ENCODE measurements at regions not wholly inside any gene's neighbourhood (a gene's known extent, or its start where the extent isn't known, plus 50 kb on each side); places are given as distances from the start of the nearest gene placed in this dataset.

DNA sequence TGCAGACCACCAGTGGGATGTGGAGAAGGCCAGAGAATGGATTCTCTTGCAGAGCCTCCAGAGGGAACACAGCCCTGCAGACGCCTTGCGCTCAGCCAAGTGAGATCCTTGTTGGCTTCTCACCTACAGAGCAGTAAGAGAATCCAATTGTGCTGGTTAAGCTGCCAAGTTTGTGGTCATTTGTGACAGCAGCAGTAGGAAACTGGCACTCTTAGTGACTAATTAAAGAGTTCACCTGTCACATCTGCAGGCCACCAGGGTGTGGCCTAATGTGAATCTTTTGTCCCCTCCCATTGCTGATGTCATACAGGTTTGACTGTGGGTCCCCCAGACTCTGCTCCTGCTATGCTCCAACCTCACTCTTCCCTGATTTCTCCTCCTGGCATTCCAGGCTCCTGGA lies 235.9 kb downstream of the TFCP2L1 start:
- no peak for DNase-seq (ENCODE audit: low read depth)
- no peak overlapping the region for H3K4me3 ChIP-seq (ENCODE audit: low read depth, low read length)
- TF ChIP-seq, protein P1, sequence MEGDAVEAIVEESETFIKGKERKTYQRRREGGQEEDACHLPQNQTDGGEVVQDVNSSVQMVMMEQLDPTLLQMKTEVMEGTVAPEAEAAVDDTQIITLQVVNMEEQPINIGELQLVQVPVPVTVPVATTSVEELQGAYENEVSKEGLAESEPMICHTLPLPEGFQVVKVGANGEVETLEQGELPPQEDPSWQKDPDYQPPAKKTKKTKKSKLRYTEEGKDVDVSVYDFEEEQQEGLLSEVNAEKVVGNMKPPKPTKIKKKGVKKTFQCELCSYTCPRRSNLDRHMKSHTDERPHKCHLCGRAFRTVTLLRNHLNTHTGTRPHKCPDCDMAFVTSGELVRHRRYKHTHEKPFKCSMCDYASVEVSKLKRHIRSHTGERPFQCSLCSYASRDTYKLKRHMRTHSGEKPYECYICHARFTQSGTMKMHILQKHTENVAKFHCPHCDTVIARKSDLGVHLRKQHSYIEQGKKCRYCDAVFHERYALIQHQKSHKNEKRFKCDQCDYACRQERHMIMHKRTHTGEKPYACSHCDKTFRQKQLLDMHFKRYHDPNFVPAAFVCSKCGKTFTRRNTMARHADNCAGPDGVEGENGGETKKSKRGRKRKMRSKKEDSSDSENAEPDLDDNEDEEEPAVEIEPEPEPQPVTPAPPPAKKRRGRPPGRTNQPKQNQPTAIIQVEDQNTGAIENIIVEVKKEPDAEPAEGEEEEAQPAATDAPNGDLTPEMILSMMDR (IDR thresholded peaks at IDR 0.05; ENCODE audit: insufficient read depth, low read length, poor library complexity, severe bottlenecking), result no peak
- no peaks in the 10 kb centered on the region for H3K36me3 ChIP-seq (ENCODE audit: control insufficient read depth, insufficient read depth, low read length)
- peaks cover 12% of the 10 kb centered on the region for H3K27me3 ChIP-seq (ENCODE audit: control insufficient read depth, insufficient read depth, low read length)

DNA sequence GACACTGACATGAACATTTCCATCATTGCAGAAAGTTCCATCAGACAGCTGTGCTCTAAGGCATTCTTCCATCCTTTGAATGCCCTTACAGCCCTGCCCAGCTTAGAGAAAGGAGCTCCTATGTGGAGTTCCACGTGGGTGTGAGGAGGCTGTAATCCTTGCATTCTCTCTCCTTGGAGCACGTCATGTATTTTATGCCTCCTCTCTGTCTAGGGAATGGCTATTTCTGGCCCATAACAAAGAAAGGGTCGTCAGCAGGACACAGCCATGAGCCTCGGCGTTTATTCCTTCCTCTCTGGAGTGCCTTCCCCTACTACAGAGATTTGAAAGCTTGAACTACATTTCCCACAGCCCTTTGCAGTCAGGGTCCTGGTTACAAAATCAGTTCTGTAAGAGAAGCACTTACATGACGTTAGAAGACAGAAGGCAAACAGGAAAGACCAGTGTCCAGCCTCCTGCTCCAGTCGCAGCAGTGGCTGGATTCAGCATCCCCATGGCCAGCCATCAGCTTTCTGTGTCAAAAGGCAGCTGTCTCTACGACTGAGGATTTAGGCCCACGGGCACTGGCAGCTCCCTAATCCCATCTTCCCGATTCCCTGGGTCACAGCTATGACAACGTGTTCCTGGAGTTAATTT lies 234.9 kb downstream of the TFCP2L1 start:
- no peak for DNase-seq (ENCODE audit: low read depth)
- TF ChIP-seq, protein P1 (IDR thresholded peaks at IDR 0.05; ENCODE audit: insufficient read depth, low read length, poor library complexity, severe bottlenecking), result no peak
- no peak overlapping the region for H3K4me3 ChIP-seq (ENCODE audit: low read depth, low read length)
- no peaks in the 10 kb centered on the region for H3K36me3 ChIP-seq (ENCODE audit: control insufficient read depth, insufficient read depth, low read length)
- peaks cover 9% of the 10 kb centered on the region for H3K27me3 ChIP-seq (ENCODE audit: control insufficient read depth, insufficient read depth, low read length)

DNA sequence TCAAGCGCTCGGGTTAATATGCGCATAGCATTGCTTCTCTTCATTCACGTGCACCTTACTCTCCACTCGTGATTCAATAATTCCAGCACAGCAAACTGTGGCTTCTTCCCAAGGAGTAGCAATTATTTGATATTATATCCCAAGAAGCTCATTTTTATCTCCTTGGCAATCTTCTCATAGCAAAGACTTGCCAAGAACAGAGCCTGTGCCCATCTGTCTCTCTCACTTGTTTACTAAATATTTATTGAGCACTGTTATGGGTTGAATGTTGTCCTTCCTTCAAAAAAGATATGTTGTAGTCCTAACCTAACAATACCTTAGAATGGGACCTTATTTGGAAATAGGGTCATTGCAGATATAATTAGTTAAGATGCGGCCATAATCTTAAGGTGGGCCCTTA lies 233.7 kb downstream of the TFCP2L1 start:
- H3K27me3 ChIP-seq (ENCODE audit: control insufficient read depth, insufficient read depth, low read length), result peaks cover 3% of the 10 kb centered on the region
- no peak for DNase-seq (ENCODE audit: low read depth)

DNA sequence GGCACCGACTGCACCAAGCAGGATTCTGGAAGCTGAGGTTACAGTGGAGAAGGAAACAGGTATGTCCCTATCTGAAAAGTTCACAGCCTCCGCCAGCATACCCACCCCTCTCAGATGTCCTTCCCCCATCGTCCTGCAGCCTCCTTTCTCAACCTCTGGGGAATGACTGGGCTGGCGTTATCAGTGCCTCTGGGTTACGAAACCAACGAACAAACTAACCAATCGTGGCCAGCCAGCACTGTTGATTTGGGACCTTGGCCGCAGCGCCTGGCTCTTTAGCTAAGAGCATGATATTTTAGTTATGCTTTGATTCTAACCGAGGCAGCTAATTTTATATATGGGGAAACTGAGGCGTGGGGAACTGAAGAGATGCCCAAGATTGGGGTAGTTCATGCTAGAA lies 233.0 kb downstream of the TFCP2L1 start:
- Histone ChIP-seq H3K27me3 (ENCODE audit: control insufficient read depth, insufficient read depth, low read length) (peaks cover 3% of the 10 kb centered on the region), H3K36me3 (ENCODE audit: control insufficient read depth, insufficient read depth, low read length) (no peaks in the 10 kb centered on the region), H3K4me3 (ENCODE audit: low read depth, low read length) (no peak overlapping the region)
- TF ChIP-seq, protein P1 (IDR thresholded peaks at IDR 0.05; ENCODE audit: insufficient read depth, low read length, poor library complexity, severe bottlenecking), result no peak
- DNase-seq (ENCODE audit: low read depth), result no peak

More for the DNA sequence above, 233.7 kb downstream of the TFCP2L1 start:
- TF ChIP-seq, protein P1 (IDR thresholded peaks at IDR 0.05; ENCODE audit: insufficient read depth, low read length, poor library complexity, severe bottlenecking), result no peak
- Histone ChIP-seq H3K4me3 (ENCODE audit: low read depth, low read length) (no peak overlapping the region), H3K36me3 (ENCODE audit: control insufficient read depth, insufficient read depth, low read length) (no peaks in the 10 kb centered on the region)

DNA sequence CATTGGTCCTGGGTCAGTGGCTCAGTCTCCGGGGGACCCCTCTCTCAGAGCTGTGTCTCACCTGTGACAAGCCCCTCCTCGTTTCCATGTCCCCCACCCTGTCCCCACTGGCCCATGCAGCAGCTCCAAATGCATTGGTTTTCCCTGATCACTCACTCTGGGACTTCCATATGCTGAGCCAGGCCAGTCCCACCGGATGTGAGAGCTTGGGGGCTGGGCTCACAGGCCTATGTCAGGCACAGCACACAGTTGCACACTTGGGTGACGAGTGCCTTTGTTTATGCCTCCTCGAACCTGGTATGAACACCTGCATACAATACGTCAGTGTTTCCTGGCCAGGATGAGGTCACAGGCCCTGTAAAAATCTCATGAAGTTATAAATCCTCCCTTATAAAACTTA lies 232.5 kb downstream of the TFCP2L1 start:
- H3K36me3 ChIP-seq (ENCODE audit: control insufficient read depth, insufficient read depth, low read length), result no peaks in the 10 kb centered on the region
- peaks cover 4% of the 10 kb centered on the region for H3K27me3 ChIP-seq (ENCODE audit: control insufficient read depth, insufficient read depth, low read length)
- DNase-seq (ENCODE audit: low read depth), result no peak
- TF ChIP-seq, protein P1 (IDR thresholded peaks at IDR 0.05; ENCODE audit: insufficient read depth, low read length, poor library complexity, severe bottlenecking), result no peak
- no peak overlapping the region for H3K4me3 ChIP-seq (ENCODE audit: low read depth, low read length)

DNA sequence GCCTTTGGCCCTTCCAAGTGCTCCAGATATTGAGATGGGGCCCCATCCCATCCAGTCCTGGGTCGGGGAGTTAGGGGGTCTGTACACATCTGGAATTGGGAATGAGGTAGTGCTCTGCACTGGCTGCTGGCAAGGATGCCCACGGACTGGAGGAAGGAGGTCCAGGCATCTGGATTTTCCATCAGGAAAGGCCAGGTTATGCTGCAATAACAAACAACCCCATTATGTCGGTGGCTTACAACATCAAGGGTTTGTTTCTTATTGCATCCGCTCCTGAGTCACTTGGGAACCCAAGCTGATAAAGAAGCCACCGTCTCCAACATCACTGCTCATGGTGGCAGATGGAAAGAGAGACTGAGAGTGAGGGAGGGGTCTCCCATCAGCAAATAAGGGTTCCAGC lies 229.9 kb downstream of the TFCP2L1 start:
- TF ChIP-seq, protein P1 (IDR thresholded peaks at IDR 0.05; ENCODE audit: insufficient read depth, low read length, poor library complexity, severe bottlenecking), result no peak
- DNase-seq (ENCODE audit: low read depth), result no peak
- Histone ChIP-seq H3K27me3 (ENCODE audit: control insufficient read depth, insufficient read depth, low read length) (peaks cover 5% of the 10 kb centered on the region), H3K36me3 (ENCODE audit: control insufficient read depth, insufficient read depth, low read length) (no peaks in the 10 kb centered on the region), H3K4me3 (ENCODE audit: low read depth, low read length) (no peak overlapping the region)

All from kidney epithelial cell (primary cell).